ENCODE measurements at regions not wholly inside any gene's neighbourhood (a gene's known extent, or its start where the extent isn't known, plus 50 kb on each side); places are given as distances from the start of the nearest gene placed in this dataset.

DNA sequence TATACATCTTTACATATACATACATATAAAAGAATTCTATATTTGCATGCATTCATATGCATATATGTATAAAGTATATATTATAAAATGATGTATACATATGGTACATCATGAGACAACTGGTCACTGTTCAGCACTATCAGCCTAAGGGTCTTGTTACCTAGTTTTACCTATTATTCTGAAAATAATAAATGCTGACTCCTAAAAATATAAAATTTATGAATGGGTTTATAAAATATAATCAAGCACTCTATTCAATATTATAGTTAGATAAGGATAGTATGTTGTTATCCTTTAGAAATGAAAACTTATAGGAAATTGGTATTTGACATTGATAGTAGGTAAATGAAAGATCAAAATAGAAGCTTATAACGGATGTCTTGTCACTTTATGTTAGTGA is 324.2 kb downstream of the GBA3 start:
- TF ChIP-seq, protein P1, sequence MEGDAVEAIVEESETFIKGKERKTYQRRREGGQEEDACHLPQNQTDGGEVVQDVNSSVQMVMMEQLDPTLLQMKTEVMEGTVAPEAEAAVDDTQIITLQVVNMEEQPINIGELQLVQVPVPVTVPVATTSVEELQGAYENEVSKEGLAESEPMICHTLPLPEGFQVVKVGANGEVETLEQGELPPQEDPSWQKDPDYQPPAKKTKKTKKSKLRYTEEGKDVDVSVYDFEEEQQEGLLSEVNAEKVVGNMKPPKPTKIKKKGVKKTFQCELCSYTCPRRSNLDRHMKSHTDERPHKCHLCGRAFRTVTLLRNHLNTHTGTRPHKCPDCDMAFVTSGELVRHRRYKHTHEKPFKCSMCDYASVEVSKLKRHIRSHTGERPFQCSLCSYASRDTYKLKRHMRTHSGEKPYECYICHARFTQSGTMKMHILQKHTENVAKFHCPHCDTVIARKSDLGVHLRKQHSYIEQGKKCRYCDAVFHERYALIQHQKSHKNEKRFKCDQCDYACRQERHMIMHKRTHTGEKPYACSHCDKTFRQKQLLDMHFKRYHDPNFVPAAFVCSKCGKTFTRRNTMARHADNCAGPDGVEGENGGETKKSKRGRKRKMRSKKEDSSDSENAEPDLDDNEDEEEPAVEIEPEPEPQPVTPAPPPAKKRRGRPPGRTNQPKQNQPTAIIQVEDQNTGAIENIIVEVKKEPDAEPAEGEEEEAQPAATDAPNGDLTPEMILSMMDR (IDR thresholded peaks at IDR 0.05): no peak
- TF ChIP-seq, protein P2, sequence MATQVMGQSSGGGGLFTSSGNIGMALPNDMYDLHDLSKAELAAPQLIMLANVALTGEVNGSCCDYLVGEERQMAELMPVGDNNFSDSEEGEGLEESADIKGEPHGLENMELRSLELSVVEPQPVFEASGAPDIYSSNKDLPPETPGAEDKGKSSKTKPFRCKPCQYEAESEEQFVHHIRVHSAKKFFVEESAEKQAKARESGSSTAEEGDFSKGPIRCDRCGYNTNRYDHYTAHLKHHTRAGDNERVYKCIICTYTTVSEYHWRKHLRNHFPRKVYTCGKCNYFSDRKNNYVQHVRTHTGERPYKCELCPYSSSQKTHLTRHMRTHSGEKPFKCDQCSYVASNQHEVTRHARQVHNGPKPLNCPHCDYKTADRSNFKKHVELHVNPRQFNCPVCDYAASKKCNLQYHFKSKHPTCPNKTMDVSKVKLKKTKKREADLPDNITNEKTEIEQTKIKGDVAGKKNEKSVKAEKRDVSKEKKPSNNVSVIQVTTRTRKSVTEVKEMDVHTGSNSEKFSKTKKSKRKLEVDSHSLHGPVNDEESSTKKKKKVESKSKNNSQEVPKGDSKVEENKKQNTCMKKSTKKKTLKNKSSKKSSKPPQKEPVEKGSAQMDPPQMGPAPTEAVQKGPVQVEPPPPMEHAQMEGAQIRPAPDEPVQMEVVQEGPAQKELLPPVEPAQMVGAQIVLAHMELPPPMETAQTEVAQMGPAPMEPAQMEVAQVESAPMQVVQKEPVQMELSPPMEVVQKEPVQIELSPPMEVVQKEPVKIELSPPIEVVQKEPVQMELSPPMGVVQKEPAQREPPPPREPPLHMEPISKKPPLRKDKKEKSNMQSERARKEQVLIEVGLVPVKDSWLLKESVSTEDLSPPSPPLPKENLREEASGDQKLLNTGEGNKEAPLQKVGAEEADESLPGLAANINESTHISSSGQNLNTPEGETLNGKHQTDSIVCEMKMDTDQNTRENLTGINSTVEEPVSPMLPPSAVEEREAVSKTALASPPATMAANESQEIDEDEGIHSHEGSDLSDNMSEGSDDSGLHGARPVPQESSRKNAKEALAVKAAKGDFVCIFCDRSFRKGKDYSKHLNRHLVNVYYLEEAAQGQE (IDR thresholded peaks at IDR 0.05; ENCODE audit: insufficient read depth in 1 of 2, low read depth in 2 of 2, low read length in 1 of 2): no peak
